ENCODE measurements at regions not wholly inside any gene's neighbourhood (a gene's known extent, or its start where the extent isn't known, plus 50 kb on each side); places are given as distances from the start of the nearest gene placed in this dataset.
"Not testable (repeated sequence)": the region's sequence is repeated elsewhere in the genome, so short reads cannot be mapped to it uniquely, and the experiment has no call there.

DNA sequence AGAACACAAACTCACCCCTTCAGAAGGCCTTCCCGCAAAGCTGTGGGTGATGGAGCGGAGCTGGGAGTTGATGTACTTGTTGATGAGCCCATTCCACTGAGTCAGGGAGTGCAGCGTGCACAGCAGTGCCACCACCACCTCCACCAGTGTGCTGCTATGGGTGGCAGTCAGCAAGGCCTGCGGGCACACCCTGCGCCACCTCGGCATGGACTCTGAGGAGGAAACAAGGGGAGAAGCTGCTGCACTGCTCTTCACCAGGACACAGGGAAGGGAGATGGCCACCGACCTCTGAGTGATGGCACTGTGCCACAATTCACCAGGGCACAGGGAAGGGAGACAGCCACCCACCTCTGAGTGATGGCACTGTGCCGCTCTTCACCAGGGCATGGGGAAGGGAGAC, 100.7 kb upstream of the TP53TG3D start:
- TF ChIP-seq CTCF (IDR thresholded peaks at IDR 0.05); REST (IDR thresholded peaks at IDR 0.05; ENCODE audit: insufficient read depth in 1 of 2, low read depth in 2 of 2, low read length in 1 of 2); POLR2AphosphoS5 (IDR thresholded peaks at IDR 0.05; ENCODE audit: low read depth, low read length): not testable (repeated sequence)
